ENCODE measurements at regions not wholly inside any gene's neighbourhood (a gene's known extent, or its start where the extent isn't known, plus 50 kb on each side); places are given as distances from the start of the nearest gene placed in this dataset.

- TF ChIP-seq, protein P1, sequence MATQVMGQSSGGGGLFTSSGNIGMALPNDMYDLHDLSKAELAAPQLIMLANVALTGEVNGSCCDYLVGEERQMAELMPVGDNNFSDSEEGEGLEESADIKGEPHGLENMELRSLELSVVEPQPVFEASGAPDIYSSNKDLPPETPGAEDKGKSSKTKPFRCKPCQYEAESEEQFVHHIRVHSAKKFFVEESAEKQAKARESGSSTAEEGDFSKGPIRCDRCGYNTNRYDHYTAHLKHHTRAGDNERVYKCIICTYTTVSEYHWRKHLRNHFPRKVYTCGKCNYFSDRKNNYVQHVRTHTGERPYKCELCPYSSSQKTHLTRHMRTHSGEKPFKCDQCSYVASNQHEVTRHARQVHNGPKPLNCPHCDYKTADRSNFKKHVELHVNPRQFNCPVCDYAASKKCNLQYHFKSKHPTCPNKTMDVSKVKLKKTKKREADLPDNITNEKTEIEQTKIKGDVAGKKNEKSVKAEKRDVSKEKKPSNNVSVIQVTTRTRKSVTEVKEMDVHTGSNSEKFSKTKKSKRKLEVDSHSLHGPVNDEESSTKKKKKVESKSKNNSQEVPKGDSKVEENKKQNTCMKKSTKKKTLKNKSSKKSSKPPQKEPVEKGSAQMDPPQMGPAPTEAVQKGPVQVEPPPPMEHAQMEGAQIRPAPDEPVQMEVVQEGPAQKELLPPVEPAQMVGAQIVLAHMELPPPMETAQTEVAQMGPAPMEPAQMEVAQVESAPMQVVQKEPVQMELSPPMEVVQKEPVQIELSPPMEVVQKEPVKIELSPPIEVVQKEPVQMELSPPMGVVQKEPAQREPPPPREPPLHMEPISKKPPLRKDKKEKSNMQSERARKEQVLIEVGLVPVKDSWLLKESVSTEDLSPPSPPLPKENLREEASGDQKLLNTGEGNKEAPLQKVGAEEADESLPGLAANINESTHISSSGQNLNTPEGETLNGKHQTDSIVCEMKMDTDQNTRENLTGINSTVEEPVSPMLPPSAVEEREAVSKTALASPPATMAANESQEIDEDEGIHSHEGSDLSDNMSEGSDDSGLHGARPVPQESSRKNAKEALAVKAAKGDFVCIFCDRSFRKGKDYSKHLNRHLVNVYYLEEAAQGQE (IDR thresholded peaks at IDR 0.05; ENCODE audit: insufficient read depth in 1 of 2, low read depth in 2 of 2, low read length in 2 of 2): no peak
- no peak for TF ChIP-seq FOXP2 (optimal IDR thresholded peaks at IDR 0.05; ENCODE audit: borderline replicate concordance, extremely low read depth, extremely low read length, insufficient read depth)
Observed at GRCh38 chr6:110044622-110045021, 66.5 kb downstream of the GPR6 start.
